GM19395 (cell line): ENCODE measurements at regions not wholly inside any gene's neighbourhood (a gene's known extent, or its start where the extent isn't known, plus 50 kb on each side); places are given as distances from the start of the nearest gene placed in this dataset.

Experiments
- ATAC-seq: cut with Tn5 transposase; IDR thresholded peaks from one replicate; pipeline ENCODE4 v1.9.1; 2021; ENCODE audit warnings: mild to moderate bottlenecking, moderate library complexity; ENCODE audit not compliant: unreplicated experiment

DNA sequence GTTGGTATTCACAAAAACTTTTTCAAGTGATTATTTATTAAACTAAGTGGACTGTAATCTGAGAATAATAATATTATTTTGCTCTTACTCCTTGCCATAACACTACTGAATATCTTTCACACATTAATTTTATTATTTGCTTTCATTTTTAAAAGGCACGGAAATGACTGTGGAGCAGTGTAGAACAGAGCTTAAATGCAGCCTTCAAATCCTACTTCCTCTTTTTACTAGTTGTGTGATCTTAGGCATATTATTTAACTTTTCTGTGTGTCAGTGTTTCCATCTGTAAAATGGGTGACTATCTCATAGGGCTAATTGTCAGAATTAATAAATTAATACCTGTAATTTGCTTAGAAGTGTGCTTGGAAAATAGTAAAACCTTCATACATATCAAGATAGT, 55.5 kb upstream of the SLC8A1 start:
- peak; percentile 96 for ATAC-seq

DNA sequence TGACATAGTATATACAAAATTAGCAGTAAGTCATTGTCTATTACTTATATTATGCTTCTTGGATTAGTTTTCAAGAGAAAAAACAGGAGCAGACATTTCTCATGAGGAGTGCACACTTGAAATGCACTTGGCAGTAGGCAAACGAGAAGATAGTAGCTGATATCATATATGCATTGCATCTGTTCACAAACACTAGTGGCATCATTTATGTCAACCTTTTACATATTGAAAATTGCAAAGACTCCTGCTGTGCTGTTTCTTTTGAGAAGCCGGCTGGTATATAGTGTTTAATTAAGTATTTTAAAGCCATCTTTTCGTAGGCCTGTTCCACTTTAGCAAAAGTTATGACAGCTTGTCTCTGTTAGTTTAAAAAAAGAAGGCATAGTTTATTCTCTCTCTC, 58.4 kb upstream of the SLC8A1 start:
- no peak for ATAC-seq

DNA sequence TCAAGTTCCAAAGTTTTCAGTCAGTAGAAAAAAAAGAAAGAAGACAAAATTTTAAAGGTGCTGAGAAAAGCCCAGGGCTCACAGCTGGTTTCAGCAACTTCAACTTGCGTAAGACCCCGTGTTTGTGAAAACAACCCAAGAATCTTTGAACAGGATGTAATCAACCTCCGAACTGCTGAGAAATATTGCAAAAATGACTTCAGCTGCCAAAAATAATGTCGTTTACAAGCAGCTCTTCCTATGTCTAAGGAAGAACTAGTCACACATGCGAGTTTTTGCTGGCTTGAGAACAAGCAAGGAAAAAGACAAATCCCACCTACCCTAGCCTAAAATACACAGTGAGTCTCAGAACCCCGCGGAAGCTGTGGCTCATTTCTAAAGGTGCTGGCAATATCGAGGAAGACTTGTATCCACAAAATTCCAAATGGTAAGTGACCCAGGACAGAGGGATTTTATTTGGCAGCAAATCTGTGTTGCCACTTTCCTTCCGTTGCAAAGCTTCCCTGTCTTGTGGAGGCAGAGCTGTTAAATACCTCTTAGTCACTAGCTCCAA, 59.8 kb upstream of the SLC8A1 start:
- ATAC-seq: no peak

DNA sequence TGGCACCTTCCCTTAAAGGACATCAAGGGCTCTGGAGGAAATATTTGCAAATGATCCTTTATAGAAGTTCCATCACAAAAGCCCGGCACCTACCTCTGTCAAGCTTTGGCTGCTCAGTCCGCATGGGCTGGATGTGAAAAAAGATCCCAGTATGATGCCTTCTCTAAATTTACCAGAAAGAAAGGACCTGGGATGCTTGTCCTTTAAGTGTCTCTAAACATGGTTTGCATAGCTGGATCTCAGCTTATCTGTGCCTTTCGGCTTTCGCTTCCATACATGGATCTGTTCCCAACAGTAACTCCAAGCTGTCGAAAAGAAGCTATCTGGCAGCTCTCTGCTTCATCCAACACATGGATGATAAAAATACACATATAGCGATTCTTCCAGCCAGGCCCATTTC, 60.4 kb upstream of the SLC8A1 start:
- no peak for ATAC-seq

DNA sequence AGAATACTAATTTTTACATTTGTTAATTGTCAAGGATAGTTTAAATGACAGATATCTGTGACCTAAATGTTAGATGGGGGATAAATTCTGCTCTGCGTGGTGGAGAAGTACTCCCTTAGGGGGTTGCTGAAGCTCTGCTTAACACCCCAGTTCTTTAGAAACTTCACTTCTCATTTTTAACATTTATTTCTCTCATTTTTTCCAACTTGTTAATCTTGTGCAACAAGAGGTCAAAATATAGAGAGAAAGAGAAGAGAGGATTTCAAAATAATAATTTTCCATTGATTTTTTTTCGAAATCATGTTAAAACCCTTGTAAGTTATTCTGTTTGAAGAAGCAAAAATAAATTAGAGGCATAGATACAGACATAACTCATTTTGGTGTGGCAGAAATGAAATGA, 61.3 kb upstream of the SLC8A1 start:
- ATAC-seq: no peak

DNA sequence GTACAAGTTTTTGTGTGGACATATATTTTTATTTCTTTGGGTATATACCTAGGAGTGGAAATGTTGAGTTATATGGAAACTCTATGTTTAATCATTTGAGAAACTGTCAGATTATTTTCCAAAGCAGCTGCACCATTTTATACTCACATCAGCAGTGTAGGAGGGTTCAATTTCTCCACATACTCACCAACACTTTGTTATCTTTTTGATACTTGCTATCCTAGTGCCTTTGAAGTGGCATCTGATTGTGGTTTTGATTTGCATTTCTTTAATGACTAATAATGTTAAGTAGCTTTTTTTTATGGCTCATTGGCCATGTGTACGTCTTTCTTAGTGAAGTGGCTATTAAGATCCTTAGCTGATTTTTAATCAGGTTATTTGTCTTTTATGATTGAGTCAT, 64.7 kb upstream of the SLC8A1 start:
- ATAC-seq: no peak

DNA sequence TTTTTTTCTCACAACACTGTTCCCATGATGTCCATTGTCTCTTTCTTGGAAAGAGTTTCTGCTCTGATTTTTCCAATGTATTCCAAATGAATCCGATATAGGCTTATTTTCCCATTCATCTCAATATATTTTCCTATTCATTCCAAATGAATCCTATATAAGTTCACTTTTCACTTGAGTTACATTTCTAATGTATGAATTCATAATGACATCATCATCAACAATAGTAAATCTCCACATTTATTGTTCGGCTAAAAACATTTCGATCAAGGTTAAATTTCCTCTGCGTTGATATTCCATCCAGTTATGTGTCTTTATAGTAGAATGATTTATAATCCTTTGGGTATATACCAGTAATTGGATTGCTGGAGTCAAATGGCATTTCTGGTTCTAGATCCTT, 76.7 kb upstream of the SLC8A1 start:
- no peak for ATAC-seq

DNA sequence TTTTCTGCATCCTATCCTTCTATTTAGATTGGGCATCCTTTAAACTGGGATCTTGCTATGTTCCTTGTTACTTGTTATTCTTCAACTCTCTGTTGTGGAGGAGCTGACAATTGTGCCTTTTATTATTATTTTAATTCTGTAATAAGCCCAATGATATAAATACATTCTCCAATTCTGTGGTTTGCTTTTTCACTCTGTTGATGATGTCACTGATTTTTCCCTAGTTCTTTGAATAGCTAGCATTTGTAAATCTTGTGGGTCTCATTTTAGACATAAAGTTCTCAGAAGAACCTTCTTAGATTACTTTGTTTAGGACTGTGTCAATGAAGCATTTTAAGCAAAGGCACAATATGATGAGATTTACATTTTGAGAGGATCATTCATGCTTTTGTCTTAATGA, 79.5 kb upstream of the SLC8A1 start:
- no peak for ATAC-seq

DNA sequence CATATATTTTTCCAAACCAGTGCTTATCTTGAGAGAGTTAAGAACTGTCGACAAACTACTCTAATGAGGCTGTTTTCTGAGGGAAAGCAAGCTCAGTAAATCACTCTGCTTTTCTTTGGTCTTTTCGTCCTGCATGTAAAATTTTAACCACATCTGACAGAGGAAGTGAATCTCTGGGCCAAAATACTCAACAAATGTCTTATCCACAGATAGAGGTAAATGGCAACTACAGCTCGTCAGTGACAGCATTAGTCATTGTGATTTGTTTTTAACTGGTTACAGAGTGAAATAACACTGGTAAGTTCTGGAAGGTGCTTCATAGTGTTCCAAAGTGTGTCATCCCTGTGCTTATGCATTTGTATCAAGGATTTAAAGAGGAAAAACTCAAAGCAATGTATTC, 82.6 kb upstream of the SLC8A1 start:
- no peak for ATAC-seq

DNA sequence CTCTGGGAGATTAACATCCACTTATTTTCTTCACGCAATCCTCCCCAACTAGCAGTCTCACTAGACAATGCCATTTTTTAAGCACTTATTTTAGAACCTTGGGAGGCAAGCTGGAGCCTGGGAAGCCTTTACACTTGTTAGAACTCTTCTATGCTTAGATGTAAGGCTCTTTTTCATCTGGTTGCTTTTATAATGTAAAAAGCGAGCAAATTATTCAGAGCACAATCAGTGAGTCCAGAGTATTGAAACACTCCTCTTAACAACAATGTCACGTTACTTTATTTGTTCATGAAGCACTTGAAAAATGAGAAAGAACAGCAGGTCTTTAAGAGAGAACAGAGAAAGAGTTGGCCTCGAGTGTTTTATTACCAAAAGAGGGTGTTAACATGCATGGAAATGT, 84.1 kb upstream of the SLC8A1 start:
- ATAC-seq: no peak

DNA sequence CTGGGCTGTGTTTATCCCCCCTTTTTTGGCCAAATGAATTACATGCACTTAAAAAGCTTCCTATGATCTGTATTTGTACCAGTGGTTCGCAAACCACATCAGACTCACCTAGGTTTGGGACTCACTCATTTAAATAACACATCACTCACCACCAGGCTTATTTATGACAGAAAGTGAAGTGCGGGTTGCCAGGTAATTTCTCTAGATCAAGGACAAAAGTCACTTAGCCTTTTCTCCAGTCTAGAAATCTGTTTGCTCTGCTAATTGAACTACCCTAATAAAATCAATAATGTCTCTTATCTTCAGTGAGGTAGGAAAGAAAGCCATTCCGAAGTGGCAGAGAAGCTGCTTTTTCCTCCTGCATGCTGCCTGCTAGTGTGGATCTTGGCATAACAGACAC, 88.1 kb upstream of the SLC8A1 start:
- no peak for ATAC-seq

DNA sequence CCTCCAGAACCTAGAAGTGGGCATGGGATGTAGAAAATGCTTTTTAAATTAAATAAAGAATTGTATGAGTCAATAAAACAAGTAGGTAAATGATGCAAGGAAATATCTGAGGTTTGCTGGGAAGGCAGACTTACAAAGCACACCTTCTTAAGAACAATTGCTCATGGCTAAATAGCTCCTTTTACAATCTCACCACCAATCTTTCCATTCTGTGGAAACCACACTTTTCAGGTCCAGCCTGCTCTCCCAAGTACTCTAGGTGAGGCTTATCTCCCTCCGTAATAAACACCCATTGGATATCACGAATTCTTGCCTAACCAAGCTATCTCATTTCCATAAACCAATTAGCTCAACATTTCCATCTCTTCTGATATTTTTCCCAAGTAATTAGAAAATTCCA, 91.5 kb upstream of the SLC8A1 start:
- no peak for ATAC-seq

DNA sequence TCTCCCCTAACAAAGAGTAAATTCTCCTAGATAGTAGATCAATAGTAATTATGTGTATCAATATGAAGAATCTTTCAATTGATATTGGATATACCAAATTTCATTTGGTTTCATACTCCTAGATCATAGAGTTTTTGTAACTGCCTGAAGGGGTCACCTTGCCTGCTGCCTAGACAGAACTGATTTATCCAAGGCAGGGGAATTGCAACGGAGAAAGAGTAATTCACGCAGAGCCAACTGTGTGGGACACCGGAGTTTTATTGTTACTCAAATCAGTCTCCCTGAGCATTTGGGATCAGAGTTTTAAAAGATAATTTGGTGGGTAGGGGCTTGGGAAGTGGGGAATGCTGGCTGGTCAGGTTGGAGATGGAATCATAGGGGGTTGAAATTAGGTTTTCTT, 92.2 kb upstream of the SLC8A1 start:
- no peak for ATAC-seq

DNA sequence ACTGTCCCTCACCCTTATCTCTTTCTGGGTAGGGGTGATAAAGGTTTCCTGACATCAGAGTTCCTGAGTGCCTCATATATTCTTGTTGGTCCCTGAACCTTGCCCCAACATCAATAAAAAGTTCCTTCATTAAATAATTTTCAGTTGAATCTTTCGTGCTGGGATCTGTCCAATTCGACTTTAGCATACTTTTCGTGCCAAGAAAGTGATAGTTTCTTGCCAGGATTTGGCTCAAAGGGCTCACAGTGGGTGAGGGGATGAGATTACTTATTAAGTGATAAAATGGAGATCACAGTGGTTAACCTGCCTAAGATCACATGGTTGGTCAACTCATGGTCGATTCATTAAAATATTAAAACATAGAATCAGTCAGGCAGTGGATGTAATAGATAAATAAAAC, 93.8 kb upstream of the SLC8A1 start:
- ATAC-seq: no peak

DNA sequence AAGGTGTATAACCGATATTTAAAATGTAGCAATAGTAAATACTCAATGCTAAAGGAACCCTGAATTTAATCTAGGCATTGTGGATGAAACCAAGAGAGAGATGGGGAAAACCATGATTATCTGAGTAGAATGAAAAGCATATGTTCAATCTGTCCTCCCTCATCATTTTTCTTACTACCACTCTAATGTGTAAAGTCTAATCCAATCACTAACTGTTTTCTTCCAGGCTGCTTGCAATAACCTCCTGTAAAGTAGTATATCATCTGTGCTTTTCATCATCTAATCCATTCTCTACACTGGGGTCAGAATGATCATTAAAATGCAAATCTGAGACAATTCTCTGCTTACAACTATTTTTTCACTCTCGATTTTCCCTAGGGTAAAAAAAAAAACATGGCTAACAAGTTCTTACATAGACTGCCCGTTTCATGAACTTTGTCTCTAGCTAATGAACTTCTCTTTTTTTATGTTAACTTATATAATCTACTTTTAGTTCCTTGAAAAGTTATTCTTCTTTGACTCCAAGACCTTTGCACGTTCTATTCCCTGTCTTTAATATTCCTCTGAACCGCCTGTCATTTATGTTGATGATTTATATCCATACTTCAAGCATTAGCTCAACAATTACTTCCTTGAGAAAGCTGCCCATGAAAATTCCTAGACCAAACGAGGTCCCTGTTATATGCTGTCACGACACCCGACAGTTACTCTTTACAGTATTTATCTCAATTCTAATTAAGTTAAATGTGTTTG, 94.7 kb upstream of the SLC8A1 start:
- ATAC-seq: no peak

DNA sequence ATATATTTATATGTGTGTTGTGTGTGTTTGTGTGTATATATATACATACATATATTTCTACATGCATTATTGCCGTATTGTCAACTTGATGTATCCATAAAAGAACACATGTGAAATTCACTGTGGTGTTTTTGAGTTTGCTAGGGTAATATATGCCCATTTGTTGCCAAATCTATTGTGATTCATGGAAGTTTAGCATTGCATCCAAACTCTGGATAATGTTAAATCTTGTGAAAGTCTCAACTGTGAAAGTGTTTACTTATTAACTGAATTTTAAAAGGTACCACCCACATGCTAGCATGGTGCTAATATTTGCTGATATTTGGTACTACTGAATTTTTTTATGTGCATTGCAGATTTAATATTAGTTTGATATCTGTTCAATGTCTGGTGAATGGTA, 96.6 kb upstream of the SLC8A1 start:
- ATAC-seq: no peak

DNA sequence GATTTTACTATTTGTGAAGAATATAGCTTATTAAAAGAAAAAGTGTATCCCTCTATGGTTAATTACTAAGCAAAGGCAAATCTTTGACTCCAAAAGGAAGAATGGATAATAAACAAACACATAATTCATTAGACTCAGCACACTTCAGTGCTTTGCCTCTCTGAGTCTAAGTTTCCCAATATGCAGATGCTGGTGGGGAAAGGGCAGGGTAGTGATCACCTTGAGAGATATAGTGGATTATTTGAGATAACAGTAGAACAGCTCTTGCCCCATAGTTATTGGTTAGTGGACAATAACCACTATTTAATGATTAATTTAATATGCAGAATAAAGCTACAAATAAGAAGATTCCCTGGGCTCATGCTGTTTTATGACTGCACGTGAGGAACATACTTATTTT, 98.2 kb upstream of the SLC8A1 start:
- ATAC-seq: no peak

DNA sequence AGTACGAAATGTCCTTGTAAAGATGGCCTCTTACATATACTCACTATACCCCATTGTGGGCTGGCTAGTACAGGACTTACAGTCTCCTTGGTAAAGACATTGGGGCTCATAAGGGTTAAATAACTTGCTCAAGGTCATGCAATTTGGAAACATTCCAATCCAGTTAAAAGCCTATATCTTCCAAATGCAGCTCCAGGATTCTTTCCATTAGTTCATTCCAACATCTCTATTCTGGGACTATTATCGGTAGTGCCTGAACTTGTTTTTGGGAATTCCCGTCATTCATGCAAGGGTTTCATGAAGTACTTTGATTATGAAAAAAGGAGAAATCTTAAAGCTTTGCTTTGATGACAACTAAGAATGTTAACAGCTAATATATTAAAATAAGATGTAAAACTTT, 99.2 kb upstream of the SLC8A1 start:
- no peak for ATAC-seq

DNA sequence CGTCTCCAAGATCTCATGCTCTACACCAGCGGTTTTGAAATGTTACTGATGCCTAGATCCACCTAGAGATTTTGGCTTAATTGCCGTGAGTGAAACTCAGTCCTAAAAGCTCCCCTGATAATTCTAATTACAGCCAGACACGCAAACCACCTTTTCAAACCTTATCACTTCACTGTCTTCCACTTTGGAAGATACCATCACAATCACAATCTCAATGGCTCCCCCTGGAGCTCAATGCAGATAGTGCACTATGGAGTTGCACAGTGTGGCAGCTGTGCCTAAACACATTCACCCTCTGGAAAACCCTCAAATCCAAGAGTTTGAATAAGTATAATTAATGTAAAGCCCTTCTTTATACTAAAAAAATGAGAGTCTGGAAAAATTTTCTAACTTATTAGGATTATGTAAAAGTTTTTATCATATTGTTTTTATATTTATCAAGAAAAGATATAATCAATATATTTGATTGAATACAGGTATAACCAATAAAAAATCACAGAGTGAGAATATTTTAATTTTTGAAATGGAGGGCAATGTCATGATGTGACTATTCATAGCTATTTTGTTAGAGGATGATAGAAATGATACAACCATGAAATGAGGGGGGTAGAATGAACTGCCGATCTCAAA, 102.9 kb upstream of the SLC8A1 start:
- ATAC-seq: peak; percentile 93

DNA sequence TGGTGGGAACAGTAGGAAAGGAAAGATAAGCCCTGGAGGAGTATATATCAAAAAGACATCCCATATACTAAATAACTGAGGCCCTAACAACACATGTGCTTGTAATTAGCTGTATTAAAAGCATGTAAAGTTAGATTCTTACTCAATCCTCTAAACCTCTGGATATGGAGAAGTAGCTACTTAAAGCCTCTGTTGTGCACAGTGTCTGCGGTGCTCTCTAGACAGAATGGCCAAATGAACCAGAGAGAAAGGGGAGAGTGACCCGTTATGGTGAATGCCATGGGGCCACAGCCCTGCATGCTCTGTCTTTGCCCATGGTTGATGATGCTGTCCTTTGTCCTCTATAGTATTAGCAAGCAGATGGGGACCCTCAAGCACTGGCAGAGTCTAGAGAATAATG, 104.4 kb upstream of the SLC8A1 start:
- ATAC-seq: no peak

DNA sequence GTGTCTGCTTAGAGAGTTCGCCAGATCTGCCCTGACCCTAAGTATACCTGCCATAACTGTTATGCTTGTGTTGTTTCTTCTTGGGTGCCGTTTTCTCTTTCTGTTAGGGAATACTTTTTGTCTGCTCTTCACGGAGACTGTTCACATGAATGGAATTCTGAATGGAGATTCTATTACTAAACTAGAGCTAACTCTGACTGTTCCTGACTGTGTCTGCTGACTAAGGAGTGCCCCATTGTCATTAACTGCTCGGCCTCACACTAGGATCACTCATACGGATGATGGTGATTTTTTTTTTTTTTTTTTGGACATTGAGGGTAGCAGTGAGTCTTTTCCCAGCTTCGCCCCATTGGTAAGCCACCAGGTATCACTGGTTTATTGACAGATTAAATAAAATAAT, 104.8 kb upstream of the SLC8A1 start:
- no peak for ATAC-seq

DNA sequence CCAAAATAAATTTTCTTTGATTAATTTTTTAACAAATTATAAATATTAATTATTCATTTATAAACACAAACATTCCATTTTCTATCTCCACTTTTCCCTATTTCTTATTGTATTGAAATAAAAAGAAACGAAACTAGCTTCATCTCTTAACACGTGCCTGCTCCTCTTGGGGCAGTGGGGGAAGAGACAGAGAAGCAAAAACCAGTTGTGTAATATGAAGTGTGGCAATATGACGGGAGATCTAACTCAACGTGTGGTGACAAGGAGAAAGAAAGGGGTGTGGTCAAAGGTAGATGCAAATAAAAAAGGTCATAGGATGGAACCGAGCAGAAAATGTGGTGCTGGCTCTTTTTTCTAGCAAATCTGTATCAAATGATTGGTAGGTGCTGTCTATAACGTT, 106.9 kb upstream of the SLC8A1 start:
- no peak for ATAC-seq

DNA sequence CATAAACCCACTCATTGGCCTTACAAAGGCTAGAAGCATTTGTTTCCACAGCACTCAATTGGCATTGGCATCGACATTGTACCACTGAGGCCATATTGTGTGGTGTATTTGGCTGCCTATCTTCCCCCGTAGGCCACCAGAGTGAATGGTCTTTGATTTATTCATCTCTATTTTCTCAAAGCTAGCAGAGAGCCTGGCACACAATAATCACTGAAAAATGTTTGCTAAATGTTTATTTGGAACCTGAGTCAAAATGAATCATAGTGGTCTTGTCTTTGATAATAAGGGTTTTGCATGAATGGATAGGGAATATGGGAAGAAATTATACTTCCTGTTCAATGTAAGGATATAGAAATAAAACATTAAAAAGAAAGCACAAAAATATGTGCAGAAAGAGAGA, 107.3 kb upstream of the SLC8A1 start:
- no peak for ATAC-seq
